B cell (primary cell): ENCODE measurements at regions not wholly inside any gene's neighbourhood (a gene's known extent, or its start where the extent isn't known, plus 50 kb on each side); places are given as distances from the start of the nearest gene placed in this dataset.
A peak's percentile ranks its signal among the peaks of the same experiment; 100 is the strongest.

Experiments
- ATAC-seq: fragments of 200-7000 bp; cut with Tn5 transposase; one replicate; pipeline ENCODE4 v1.10.0; 2021; ENCODE audit warnings: low read depth, mild to moderate bottlenecking, moderate number of reproducible peaks, moderate library complexity
- CTCF ChIA-PET: fragments of 350-600 bp; sonication (Branson Sonifier 250); formaldehyde crosslinking; loops from one replicate; lab custom pipeline; 2021; ENCODE audit warnings: antibody characterized with exemption, inconsistent platforms; lab: Charles Lee
- POLR2A ChIA-PET: fragments of 350-600 bp; sonication (Branson Sonifier 250); formaldehyde crosslinking; loops from one replicate; lab custom pipeline; 2021; ENCODE audit warnings: antibody characterized with exemption; lab: Charles Lee
- DNase-seq: peaks from one replicate; pipeline ENCODE4 v3.0.0; 2013
- H2AFZ ChIP-seq: 2 replicates; pipeline ENCODE4 v1.6.1; 2012; ENCODE audit warnings: mild to moderate bottlenecking, low read depth, low read length; ENCODE audit not compliant: insufficient read depth, poor library complexity, severe bottlenecking
- H3K27ac ChIP-seq, 2 donors: 1 replicate in 1 of 2; 2 replicates in 1 of 2; pipeline ENCODE4 v1.5.1; 2012 to 2013; ENCODE audit warnings: low read length in 2 of 2, mild to moderate bottlenecking in 2 of 2, moderate library complexity in 1 of 2
- H3K27me3 ChIP-seq, 4 experiments: fragments of 200-600 bp in 1 of 4; sonication (generic) in 1 of 4; replicated peaks in 1 of 4; 1 replicate in 2 of 4; 2 replicates in 2 of 4; pipeline versions ENCODE4 v1.6.1 to v1.7.0; 2013 to 2016; ENCODE audit warnings: low read length in 3 of 4, mild to moderate bottlenecking in 2 of 4, mixed read lengths in 1 of 4, moderate library complexity in 1 of 4; ENCODE audit not compliant: insufficient read depth in 4 of 4, control insufficient read depth in 3 of 4; ENCODE audit errors: control extremely low read depth in 1 of 4
- H3K36me3 ChIP-seq, 2 experiments: replicated peaks in 1 of 2; 1 replicate in 1 of 2; 2 replicates in 1 of 2; pipeline versions ENCODE4 v1.6.1 to v1.7.1; 2013; ENCODE audit warnings: low read length in 1 of 2; ENCODE audit not compliant: insufficient read depth in 2 of 2, control insufficient read depth in 1 of 2; ENCODE audit errors: control extremely low read depth in 1 of 2, extremely low read depth in 1 of 2
- H3K4me1 ChIP-seq, 2 donors: fragments of 200-600 bp in 1 of 2; sonication (generic) in 1 of 2; 1 replicate in 1 of 2; 2 replicates in 1 of 2; pipeline versions ENCODE4 v1.5.1 to v1.6.1; 2013 to 2017; ENCODE audit warnings: low read length in 2 of 2; ENCODE audit not compliant: control insufficient read depth in 2 of 2, insufficient read depth in 2 of 2
- H3K4me2 ChIP-seq: replicated peaks from 2 replicates; pipeline ENCODE3; 2012; ENCODE audit warnings: mild to moderate bottlenecking, low read depth, low read length; ENCODE audit not compliant: poor library complexity, severe bottlenecking
- H3K4me3 ChIP-seq, 5 experiments: fragments of 200-600 bp in 1 of 5; sonication (generic) in 1 of 5; 1 replicate in 3 of 5; 2 replicates in 2 of 5; pipeline versions ENCODE4 v1.5.1 to v1.7.0; 2011 to 2016; ENCODE audit warnings: low read length in 4 of 5, mild to moderate bottlenecking in 4 of 5, low read depth in 2 of 5, control low read depth in 1 of 5, moderate library complexity in 1 of 5; ENCODE audit not compliant: insufficient read depth in 1 of 5; ENCODE audit errors: control extremely low read depth in 1 of 5, extremely low read depth in 1 of 5
- H3K79me2 ChIP-seq: fragments of 200-600 bp; sonication (generic); one replicate; pipeline ENCODE4 v1.6.0; 2016; ENCODE audit warnings: low read length; ENCODE audit not compliant: control insufficient read depth, insufficient read depth
- H3K9ac ChIP-seq: fragments of 200-600 bp; sonication (generic); 2 replicates; pipeline ENCODE4 v1.6.1; 2017; ENCODE audit warnings: mild to moderate bottlenecking, low read length, moderate library complexity
- H3K9me3 ChIP-seq, 3 donors: one replicate each; pipeline versions ENCODE4 v1.6.1 to v1.7.1; 2013; ENCODE audit warnings: low read length in 2 of 3; ENCODE audit not compliant: control insufficient read depth in 2 of 3, insufficient read depth in 1 of 3; ENCODE audit errors: control extremely low read depth in 1 of 3
- H4K20me1 ChIP-seq: 2 replicates; pipeline ENCODE4 v1.6.0; 2012; ENCODE audit warnings: mild to moderate bottlenecking, low read length; ENCODE audit not compliant: insufficient read depth, control insufficient read depth, poor library complexity, severe bottlenecking
- H3K27ac Mint-ChIP-seq: one replicate; pipeline ENCODE4 v1.8.0; 2021; ENCODE audit warnings: mixed read lengths
- H3K27me3 Mint-ChIP-seq: one replicate; pipeline ENCODE4 v1.8.0; 2021; ENCODE audit warnings: mixed read lengths
- H3K4me1 Mint-ChIP-seq: one replicate; pipeline ENCODE4 v1.8.0; 2021; ENCODE audit warnings: mixed read lengths
- H3K4me3 Mint-ChIP-seq: one replicate; pipeline ENCODE4 v1.8.0; 2021; ENCODE audit warnings: mixed read lengths
- H3K9me3 Mint-ChIP-seq: one replicate; pipeline ENCODE4 v1.8.0; 2022; ENCODE audit warnings: mixed read lengths; ENCODE audit not compliant: insufficient read depth
- CTCF ChIP-seq: fragments of 200-600 bp; IDR thresholded peaks from one replicate; pipeline ENCODE4 v1.8.0; 2022; ENCODE audit warnings: antibody characterized with exemption, mild to moderate bottlenecking
- EZH2 ChIP-seq: IDR thresholded peaks from 2 replicates; pipeline ENCODE4 v1.6.1; 2012; ENCODE audit warnings: borderline replicate concordance, low read depth, mild to moderate bottlenecking, moderate library complexity, low read length; ENCODE audit not compliant: insufficient read depth, poor library complexity, severe bottlenecking
- WGBS: methylation state at CpG from one replicate; pipeline ENCODE4 v1.1.5; 2013; ENCODE audit warnings: missing lambda C conversion rate; ENCODE audit not compliant: insufficient coverage; 5-methylcytosine and 5-hydroxymethylcytosine counted together
- intact Hi-C: fragments of 100-400 bp; cut with micrococcal nuclease; formaldehyde crosslinking; loops from one replicate; pipeline ENCODE4 v1.10.0; 2022

DNA sequence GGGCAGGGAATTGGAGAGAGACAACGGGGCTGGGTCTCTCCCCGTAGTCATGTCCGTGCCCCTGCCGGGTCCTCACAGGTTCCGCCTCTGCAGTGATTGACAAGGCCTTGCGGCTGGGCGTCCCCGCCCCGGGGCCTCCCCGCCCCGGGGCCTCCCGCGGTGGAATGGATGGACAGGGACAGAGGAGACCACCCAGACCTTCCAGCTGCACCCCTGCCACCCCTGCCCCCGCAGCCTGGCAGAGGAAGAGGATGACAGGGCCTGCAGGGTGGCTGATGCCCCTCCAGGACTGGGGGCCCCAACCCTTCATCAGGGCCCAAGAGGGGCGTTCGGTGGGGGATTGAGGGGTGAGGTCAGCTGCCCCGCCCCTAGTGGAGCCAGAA, 216.4 kb upstream of the CIBAR2 start:
- CTCF ChIA-PET, result interaction anchor here (0.7 to 3.3 kb wide), 2 partner anchors 9 to 20 kb away, joined by 3 to 24 read pairs; no protein-coding TSS in a partner anchor
- 22% methylated on average over 12 of the region's 17 CpGs for WGBS
- intact Hi-C loops, result no loop called here
- Histone ChIP-seq H3K9me3 (peaks cover 0 to 10% (median 0%) of the 10 kb centered on the region in 3 donors), H3K4me1 (peaks cover 23 to 30% of the 10 kb centered on the region in 2 donors), H3K4me3 (no peak overlapping the region), H3K36me3 (no peaks in the 10 kb centered on the region), H2AFZ (peak overlapping the region; percentile 49), H3K79me2 (no peaks in the 10 kb centered on the region), H3K27me3 (peaks cover 0 to 49% (median 20%) of the 10 kb centered on the region in 4 experiments), H4K20me1 (no peaks in the 10 kb centered on the region), H3K4me2 (peak overlapping the region; percentile 47), H3K9ac (no peak overlapping the region), H3K27ac (no peak overlapping the region)
- H3K4me1 Mint-ChIP-seq, result peaks cover 20% of the 10 kb centered on the region
- ATAC-seq, result no peak
- DNase-seq, result no peak
- H3K27ac Mint-ChIP-seq, result no peak overlapping the region
- no peak overlapping the region for H3K4me3 Mint-ChIP-seq
- H3K27me3 Mint-ChIP-seq, result peaks cover 29% of the 10 kb centered on the region
- POLR2A ChIA-PET, result no interaction called here
- TF ChIP-seq CTCF, result no peak
- no peak for TF ChIP-seq EZH2
- H3K9me3 Mint-ChIP-seq, result no peaks in the 10 kb centered on the region

DNA sequence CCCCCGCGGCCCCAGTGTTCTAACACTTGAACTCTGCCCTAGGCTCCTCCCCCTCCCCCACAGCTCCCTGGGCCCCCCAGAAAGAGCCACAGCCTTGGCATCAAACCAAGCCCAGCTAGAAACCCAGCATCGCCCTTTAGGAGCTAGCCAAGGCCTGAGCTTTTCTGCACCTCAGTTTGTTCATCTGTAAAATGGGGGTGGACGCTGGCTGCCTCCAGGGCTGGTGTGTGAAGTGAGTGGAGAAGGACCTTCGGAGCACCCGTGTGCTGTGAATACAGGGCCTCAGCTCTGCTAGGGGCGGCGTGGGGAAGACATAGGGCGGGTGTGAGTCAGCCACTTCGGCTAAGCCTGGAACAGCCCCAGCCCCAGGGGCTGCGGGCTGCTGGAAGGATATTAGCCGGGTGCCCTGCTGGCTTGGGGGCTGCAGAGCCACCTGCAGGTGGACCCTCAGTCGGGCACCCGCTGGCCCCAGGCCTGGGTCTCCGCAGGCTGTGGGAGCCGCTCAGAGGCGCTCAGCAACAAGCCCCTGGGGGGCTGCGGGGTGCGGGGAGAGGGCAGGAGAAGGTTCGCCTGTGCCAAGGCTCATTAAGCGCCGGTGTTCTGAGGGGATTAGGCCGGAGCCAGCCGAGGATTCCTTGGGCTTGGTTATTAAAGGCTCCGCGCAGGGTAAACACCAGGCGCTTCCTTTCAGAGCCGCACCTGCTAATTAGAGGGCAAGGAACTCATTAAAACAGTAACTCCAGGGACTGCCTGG, 217.0 kb upstream of the CIBAR2 start:
- Mint-ChIP-seq H3K4me3 (no peak overlapping the region), H3K27ac (no peak overlapping the region), H3K27me3 (peaks cover 34% of the 10 kb centered on the region), H3K4me1 (peaks cover 20% of the 10 kb centered on the region), H3K9me3 (no peaks in the 10 kb centered on the region)
- no peaks in the 10 kb centered on the region for H3K79me2 ChIP-seq
- ChIA-PET POLR2A (no interaction called here), CTCF (interaction anchor here (0.7 to 3.3 kb wide), 3 partner anchors 8 to 32 kb away, joined by 3 to 24 read pairs (median 9); no protein-coding TSS in a partner anchor)
- H3K36me3 ChIP-seq, result no peaks in the 10 kb centered on the region
- DNase-seq, result no peak
- intact Hi-C loops, result no loop called here
- peak overlapping the region; percentile 47 for H3K4me2 ChIP-seq
- peaks cover 0 to 53% (median 21%) of the 10 kb centered on the region in 4 experiments for H3K27me3 ChIP-seq
- H3K4me1 ChIP-seq, result peaks cover 23 to 30% of the 10 kb centered on the region in 2 donors
- no peak overlapping the region for H2AFZ ChIP-seq
- TF ChIP-seq EZH2, result no peak
- TF ChIP-seq CTCF, result no peak
- 41% methylated on average over 25 of the region's 28 CpGs for WGBS
- H3K4me3 ChIP-seq, result no peak overlapping the region
- H3K27ac ChIP-seq, result no peak overlapping the region
- H4K20me1 ChIP-seq, result no peaks in the 10 kb centered on the region
- H3K9ac ChIP-seq, result no peak overlapping the region
- ATAC-seq, result no peak
- peaks cover 0 to 6% (median 0%) of the 10 kb centered on the region in 3 donors for H3K9me3 ChIP-seq
